OCI-LY1 (cell line): ENCODE measurements at regions not wholly inside any gene's neighbourhood (a gene's known extent, or its start where the extent isn't known, plus 50 kb on each side); places are given as distances from the start of the nearest gene placed in this dataset.
"Not testable (repeated sequence)": the region's sequence is repeated elsewhere in the genome, so short reads cannot be mapped to it uniquely, and the experiment has no call there.

Experiments
- CTCF ChIP-seq: fragments of 200-600 bp; sonication (generic), shearing (Covaris generic); IDR thresholded peaks from 2 replicates; pipeline ENCODE4 v1.5.1; 2017; ENCODE audit warnings: mild to moderate bottlenecking, antibody characterized with exemption, low read length, moderate library complexity, mixed read lengths
- EZH2 ChIP-seq: fragments of 200-600 bp; sonication (generic), shearing (Covaris generic); IDR thresholded peaks from 2 replicates; pipeline ENCODE4 v1.8.0; 2017; ENCODE audit warnings: borderline replicate concordance, mixed run types, mild to moderate bottlenecking, antibody characterized with exemption, low read length, moderate library complexity, mixed read lengths

GRCh38 chrY:11097498-11097897 is 1569.8 kb downstream of the TSPY10 start:
- not testable (repeated sequence) for TF ChIP-seq CTCF, EZH2
